ENCODE measurements at regions not wholly inside any gene's neighbourhood (a gene's known extent, or its start where the extent isn't known, plus 50 kb on each side); places are given as distances from the start of the nearest gene placed in this dataset.

DNA sequence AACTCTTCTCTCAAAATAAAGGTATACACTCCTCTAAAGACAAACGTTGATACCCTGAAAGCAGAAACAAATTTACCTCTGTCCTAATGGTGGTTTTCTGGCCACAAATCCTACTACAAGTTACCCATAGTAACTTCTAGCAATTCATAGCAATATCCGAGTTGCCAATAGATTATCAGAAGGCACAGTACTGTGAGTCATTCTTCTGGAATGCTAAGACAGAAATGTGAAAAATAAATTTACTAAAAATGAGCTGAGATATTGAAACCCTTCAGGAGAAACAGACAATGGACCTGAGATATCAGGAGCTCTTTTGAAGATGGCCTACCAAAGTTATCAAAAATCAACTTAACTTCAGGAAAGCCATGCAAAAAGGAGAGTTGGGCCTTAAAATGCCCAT lies 715.0 kb upstream of the ADAMTS5 start:
- H3K9me3 Mint-ChIP-seq, result peaks cover 21% of the 10 kb centered on the region
- H3K27ac Mint-ChIP-seq, result no peak overlapping the region
- no peaks in the 10 kb centered on the region for H3K36me3 Mint-ChIP-seq
- H3K4me3 Mint-ChIP-seq, result no peak overlapping the region
- no peaks in the 10 kb centered on the region for H3K4me1 Mint-ChIP-seq
- TF ChIP-seq, protein P1, sequence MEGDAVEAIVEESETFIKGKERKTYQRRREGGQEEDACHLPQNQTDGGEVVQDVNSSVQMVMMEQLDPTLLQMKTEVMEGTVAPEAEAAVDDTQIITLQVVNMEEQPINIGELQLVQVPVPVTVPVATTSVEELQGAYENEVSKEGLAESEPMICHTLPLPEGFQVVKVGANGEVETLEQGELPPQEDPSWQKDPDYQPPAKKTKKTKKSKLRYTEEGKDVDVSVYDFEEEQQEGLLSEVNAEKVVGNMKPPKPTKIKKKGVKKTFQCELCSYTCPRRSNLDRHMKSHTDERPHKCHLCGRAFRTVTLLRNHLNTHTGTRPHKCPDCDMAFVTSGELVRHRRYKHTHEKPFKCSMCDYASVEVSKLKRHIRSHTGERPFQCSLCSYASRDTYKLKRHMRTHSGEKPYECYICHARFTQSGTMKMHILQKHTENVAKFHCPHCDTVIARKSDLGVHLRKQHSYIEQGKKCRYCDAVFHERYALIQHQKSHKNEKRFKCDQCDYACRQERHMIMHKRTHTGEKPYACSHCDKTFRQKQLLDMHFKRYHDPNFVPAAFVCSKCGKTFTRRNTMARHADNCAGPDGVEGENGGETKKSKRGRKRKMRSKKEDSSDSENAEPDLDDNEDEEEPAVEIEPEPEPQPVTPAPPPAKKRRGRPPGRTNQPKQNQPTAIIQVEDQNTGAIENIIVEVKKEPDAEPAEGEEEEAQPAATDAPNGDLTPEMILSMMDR (IDR thresholded peaks at IDR 0.05; ENCODE audit: unreplicated experiment), result no peak
- no peaks in the 10 kb centered on the region for H3K27me3 Mint-ChIP-seq (ENCODE audit: low read depth)
- DNase-seq (ENCODE audit: low spot score in 2 of 2, unreplicated experiment in 2 of 2), result no peak

DNA sequence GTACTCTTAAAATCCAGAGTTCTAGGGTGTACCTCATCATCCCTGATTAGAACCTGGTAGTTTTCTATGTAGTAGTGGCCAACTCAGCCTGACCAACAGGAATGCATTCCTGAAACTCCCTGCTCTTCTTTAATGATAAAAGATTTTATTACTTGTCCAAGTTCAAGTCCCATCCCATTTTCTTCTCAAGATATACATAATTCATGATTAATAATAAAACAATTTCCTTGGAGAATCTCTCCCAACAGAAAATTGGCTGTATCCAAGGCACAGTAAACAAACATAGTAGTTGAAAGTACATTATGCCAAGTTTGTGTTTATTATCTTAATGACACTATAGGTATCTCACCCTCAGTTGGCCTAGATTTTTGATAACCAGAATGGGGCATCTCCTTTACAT lies 714.1 kb upstream of the ADAMTS5 start:
- Mint-ChIP-seq H3K36me3 (no peaks in the 10 kb centered on the region), H3K4me3 (no peak overlapping the region), H3K9me3 (peaks cover 21% of the 10 kb centered on the region), H3K27ac (no peak overlapping the region), H3K27me3 (ENCODE audit: low read depth) (no peaks in the 10 kb centered on the region), H3K4me1 (no peaks in the 10 kb centered on the region)
- TF ChIP-seq, protein P1 (IDR thresholded peaks at IDR 0.05; ENCODE audit: unreplicated experiment), result no peak
- DNase-seq (ENCODE audit: low spot score in 2 of 2, unreplicated experiment in 2 of 2), result no peak

DNA sequence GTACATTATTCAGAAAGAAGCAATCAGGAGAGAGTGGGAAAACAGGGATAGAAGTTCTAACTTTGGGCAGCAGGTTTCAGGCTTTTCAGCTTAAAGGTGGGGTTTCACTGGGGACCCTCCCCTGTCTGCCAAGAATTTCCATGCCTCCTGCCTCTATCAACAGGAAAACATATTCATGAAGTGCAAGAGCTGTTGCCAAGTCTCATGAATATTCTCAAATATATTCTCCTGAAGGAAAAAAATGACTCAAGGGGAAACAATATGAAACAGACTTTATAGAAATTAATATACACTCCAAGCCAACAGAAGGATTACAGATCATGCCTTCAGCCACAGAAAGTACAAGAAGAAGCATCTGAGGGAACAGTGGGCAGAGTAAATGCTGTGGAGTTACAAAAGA lies 713.3 kb upstream of the ADAMTS5 start:
- no peaks in the 10 kb centered on the region for H3K36me3 Mint-ChIP-seq

DNA sequence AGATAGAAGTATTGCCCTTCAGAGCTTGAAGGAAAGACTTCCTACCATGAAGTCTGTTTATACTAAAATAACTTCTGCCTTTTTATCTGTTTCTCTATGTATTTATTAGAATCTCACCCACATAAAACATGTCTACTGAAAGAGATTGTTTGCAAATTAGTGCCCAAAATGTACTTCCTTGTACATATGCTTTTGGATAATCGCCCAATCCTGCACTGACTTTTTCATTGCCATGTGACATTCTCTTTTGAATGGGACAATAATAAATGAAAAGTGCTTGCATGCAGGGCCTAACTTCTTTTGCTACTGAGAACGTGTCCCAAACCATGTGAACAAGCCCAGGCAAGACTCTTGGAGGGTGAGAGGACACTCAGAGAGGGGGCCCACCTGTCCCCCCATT lies 711.6 kb upstream of the ADAMTS5 start:
- Mint-ChIP-seq H3K36me3 (no peaks in the 10 kb centered on the region), H3K9me3 (peaks cover 16% of the 10 kb centered on the region), H3K27ac (no peak overlapping the region), H3K27me3 (ENCODE audit: low read depth) (no peaks in the 10 kb centered on the region), H3K4me1 (no peaks in the 10 kb centered on the region), H3K4me3 (no peak overlapping the region)
- no peak for DNase-seq (ENCODE audit: low spot score in 2 of 2, unreplicated experiment in 2 of 2)
- TF ChIP-seq, protein P1 (IDR thresholded peaks at IDR 0.05; ENCODE audit: unreplicated experiment), result no peak

More for the DNA sequence above, 713.3 kb upstream of the ADAMTS5 start:
- peaks cover 16% of the 10 kb centered on the region for H3K9me3 Mint-ChIP-seq
- no peak for DNase-seq (ENCODE audit: low spot score in 2 of 2, unreplicated experiment in 2 of 2)
- H3K27ac Mint-ChIP-seq, result no peak overlapping the region
- no peaks in the 10 kb centered on the region for H3K27me3 Mint-ChIP-seq (ENCODE audit: low read depth)
- TF ChIP-seq, protein P1 (IDR thresholded peaks at IDR 0.05; ENCODE audit: unreplicated experiment), result no peak
- H3K4me3 Mint-ChIP-seq, result no peak overlapping the region
- no peaks in the 10 kb centered on the region for H3K4me1 Mint-ChIP-seq

DNA sequence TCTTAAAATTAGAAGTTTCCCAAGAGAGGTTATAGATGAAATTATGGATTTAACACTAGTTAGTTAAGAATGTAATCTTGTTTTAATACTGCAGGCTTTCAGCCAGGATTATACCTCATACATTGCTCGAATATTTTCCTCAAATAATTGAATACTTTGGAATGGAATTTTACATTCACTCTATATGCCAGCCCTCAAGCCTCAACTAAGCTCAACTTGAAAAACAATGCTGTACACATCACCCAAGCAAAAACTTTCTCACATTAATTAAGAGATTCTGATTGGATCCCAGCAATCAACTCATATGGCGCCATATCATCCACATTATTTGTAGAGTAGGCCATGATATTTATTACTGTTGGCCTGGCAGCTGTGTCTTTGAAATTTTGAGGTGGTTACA lies 710.7 kb upstream of the ADAMTS5 start:
- TF ChIP-seq, protein P1 (IDR thresholded peaks at IDR 0.05; ENCODE audit: unreplicated experiment), result no peak
- H3K36me3 Mint-ChIP-seq, result no peaks in the 10 kb centered on the region
- no peak overlapping the region for H3K27ac Mint-ChIP-seq
- peaks cover 13% of the 10 kb centered on the region for H3K9me3 Mint-ChIP-seq
- no peaks in the 10 kb centered on the region for H3K27me3 Mint-ChIP-seq (ENCODE audit: low read depth)
- no peak overlapping the region for H3K4me3 Mint-ChIP-seq
- DNase-seq (ENCODE audit: low spot score in 2 of 2, unreplicated experiment in 2 of 2), result no peak
- H3K4me1 Mint-ChIP-seq, result no peaks in the 10 kb centered on the region

DNA sequence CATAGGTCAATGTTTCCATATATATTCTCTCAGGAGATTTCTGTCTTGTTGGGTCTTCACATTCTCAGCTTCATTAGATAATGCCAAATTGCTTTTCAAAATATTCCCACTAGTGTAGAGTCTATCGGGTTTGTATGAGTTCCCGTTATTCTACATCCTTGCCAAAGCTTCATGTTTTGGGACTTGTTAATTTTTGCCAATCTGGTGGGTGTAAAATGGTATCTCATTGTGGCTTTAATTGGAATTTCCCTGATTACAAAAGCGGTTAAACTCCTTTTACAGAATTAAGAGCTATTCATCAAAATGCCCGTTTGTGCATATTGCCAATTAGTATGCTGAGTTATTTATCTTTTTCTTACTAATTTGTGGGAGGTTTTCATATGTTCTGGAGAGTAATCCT lies 708.4 kb upstream of the ADAMTS5 start:
- Mint-ChIP-seq H3K27ac (no peak overlapping the region), H3K36me3 (no peaks in the 10 kb centered on the region), H3K27me3 (ENCODE audit: low read depth) (no peaks in the 10 kb centered on the region), H3K4me1 (no peaks in the 10 kb centered on the region), H3K4me3 (no peak overlapping the region), H3K9me3 (peaks cover 9% of the 10 kb centered on the region)
- TF ChIP-seq, protein P1 (IDR thresholded peaks at IDR 0.05; ENCODE audit: unreplicated experiment), result no peak
- no peak for DNase-seq (ENCODE audit: low spot score in 2 of 2, unreplicated experiment in 2 of 2)

Measured in mesothelial cell of epicardium (in vitro differentiated cells).